ENCODE measurements at regions not wholly inside any gene's neighbourhood (a gene's known extent, or its start where the extent isn't known, plus 50 kb on each side); places are given as distances from the start of the nearest gene placed in this dataset.

DNA sequence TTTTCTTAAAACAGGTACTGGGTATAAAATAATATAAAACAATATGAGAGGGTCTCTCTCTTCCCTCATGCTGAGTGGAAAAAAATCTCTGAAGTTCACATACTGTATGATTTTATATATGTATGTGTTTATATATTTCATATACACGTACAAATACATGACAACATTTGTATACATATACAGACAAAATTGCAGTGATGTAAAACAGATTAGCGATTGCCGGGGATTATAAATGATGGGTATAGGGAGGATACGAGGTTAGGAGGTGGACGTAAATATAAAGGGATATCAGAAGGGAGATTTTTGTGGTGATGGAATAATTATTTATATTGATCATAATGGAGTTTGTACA lies 194.8 kb upstream of the PRSS16 start:
- DNase-seq (ENCODE audit: low read depth): no peak

DNA sequence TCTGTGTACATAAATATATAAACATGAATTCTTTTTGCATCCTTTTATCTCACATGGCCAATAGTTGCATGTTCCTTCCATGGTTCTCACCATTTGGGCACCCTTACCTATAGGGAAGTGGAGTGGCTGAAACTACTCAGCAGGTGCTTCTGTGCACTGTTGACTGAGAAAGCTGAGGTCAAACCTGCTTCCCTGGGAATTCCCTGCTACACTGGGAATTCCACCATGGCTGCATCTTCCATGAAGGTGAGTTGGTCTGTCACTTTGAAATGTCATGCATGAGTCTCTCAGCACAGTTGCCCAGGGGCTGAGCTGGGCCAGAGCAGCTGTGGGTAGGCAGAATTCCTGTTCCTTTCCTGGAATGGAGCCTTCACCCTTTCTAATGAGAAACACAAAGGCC lies 193.8 kb upstream of the PRSS16 start:
- DNase-seq (ENCODE audit: low read depth): no peak

DNA sequence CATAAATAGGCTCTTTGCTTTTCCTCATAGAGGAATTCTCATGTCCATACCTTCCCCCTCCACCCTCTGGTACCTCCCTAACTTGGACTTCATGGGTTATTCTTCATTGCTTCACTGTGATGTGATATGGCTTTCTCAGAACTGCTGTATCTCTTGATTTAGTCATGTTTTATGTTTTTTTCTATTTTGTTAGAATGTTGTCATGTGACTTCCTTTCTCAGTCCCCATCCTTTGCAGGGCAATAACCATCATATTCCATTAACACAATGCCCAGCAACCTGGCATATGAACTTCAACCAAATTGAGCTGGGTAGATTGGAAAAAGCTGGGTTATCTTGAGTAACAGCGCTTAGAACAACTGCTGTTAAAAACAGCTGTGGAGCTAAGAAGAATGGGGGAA lies 190.9 kb upstream of the PRSS16 start:
- DNase-seq (ENCODE audit: low read depth): no peak

DNA sequence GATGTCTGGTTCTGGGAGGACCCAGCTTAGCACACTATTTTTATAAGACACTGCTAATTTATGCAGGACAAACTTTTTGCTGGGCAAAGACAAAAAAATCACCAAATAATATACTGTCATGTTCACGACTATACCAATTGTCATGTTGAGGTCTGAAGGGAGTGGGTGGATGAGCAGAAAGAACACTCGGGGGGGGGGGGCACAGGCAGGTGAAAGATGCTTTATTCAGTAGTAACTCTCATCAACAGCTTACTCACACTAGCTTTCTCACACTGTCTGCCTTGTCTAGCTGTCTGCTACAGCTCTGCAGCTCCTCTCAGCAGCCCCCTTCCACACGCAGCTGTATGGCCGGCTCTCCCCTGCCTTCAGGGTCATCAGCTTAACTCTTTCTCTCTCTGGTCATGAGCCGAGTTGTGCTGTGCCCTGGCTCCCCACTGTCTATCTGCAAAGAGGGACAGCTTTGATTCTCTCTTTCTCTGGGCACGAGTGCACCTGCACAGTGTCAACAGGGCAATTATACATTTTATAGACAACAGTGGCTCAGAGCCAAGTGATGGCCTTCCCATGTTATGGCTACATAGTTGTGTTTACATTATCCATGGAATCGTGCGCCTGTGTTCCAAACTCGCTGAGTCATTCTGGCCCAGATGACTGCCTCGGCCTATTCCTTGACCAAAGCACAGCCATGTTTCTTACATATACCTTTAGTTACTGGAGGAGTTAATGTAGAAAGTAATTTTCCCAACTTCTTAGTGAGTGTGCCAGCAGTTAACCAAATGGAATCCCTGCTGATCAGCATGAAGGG lies 187.7 kb upstream of the PRSS16 start:
- DNase-seq (ENCODE audit: low read depth): no peak

DNA sequence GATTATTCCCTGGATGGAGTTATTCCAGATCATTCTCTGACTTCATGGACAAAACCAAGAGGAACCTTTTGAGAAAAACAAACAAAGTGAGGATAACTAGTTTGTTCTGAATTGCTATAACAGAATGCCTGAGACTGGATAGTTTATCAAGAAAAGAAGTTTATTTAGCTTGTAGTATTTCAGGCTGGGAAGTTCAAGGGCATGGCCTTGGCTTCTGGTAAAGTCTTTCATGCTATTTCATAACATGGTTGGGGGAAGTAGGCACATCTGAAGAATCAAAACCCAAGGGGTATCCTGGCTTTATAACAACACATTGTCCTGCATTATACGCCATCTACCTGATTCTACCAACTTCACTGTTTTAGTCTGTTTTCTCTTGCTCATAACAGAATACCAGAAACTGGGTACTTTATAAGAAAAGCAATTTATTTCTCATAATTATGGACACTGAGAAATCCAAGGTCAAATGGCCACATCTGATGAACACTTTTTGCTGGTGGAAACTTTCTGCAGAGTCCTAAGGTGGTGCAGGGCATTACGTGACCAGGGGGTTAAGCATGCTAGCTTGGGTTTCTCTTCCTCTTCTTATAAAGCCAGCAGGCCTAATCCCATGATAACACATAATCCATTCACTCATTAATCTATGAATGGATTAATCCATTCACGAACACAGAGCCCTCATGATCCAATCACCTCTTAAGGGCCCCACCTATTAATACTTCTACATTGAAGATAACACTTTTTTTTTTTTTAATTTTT lies 186.1 kb upstream of the PRSS16 start:
- no peak for DNase-seq (ENCODE audit: low read depth)

DNA sequence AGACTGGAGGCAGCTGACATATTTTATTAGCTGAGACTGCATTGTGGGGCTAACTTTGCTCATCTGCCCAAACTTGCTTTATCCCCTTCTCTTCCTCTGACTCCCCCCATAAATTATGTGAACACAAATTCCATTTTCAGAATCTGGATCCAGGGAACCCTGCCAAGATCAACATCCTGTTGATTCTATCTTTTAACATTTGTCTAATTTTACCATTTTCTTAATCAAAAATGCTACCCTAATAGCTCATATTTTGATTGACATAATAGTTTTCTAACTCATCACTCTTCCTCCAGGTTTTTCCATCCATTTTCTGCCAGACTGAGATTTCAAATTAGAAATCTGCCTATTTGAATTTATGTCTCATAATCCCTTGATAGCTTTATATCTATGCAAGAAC lies 184.7 kb upstream of the PRSS16 start:
- DNase-seq (ENCODE audit: low read depth): peak; percentile 4

DNA sequence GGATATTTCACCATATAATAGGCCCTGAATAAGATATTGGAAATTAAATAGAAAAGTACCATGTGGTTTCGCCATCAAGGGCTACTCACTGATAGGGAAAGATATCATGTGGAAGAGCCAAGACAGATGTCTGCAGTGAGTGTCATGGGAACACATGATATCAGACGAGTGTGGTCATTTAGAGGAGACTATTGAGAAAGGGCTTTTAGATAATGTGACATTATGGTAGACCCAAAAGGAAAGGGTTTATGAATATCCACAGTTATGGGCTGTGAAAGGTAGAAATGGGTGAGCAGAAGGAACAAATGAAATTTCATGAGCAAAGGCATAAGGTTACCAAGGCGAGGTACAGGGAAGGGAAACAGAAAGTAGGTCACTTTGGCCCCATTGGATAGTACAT lies 182.3 kb upstream of the PRSS16 start:
- DNase-seq (ENCODE audit: low read depth): no peak

DNA sequence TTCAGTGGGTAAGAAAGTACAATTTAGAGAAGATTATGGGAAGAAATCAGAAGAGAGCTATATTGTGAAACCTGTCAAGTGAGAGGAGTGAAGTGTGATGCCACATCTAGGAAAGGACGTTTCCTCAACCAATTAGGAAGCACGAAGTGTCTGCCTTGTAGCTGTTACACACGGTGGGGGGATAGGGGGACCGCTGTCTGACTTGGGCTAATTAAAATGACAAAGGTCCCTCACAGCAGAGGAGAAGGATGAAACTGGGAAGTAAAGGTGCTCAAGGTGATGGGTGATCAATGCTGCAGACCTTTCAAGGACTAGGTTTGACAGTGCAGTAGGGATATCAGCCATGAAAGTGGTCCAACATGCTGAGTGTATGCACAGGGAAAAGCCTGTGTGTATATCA lies 181.1 kb upstream of the PRSS16 start:
- no peak for DNase-seq (ENCODE audit: low read depth)

DNA sequence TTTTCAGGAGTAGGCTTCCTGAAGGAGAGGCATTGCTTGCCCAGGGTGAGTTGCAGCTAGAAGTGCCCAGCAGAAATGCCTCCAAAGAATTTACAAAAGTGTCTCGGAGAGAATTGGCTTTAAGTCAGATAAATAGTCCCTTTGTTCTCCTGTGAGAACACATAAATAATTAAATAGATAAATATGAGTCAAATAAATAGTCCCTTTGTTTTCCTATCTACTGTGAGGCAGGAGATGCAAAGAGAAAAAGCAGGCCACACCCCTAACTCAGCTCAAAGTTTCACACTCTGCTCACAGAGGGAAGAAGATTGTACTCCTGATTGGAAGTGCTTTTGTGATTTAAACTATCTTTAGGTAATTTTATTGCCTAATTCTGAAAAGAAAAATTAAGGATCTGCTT lies 180.7 kb upstream of the PRSS16 start:
- DNase-seq (ENCODE audit: low read depth): no peak

DNA sequence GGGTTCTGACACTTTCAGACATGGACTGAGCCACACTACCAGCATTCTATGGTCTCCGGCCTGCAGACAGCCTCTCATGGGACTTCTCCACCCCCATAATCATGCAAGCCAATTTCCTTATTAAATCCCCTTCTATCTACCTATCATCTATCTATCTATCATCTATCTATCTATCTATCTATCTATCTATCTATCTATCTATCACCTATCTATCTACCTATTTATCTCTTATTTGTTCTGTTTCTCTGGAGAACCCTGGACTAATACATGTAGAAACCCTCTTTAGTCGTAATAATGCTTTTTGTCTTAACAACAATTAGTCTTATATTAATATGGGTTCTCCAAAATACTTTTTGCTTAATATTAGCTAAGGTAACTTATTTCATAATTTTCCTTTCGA lies 174.1 kb upstream of the PRSS16 start:
- no peak for DNase-seq (ENCODE audit: low read depth)

DNA sequence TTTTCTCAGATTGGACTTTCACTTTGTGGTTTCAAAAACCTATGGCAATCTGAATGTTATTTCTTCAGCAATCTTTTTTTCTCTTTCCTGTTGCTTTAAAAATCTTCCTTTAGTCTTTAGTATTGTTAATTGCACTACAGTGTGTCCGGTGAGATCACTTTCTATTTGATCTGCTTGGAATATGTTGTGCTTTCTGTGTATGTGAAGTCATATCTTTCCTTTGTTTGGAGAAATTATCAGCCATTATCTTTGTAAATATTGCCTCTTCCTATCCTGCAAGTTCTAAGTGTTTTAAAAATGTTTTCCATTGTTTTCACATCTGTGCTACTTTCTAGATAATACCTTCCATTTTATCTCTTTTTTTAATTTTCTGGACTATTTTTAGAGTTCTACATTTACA lies 171.4 kb upstream of the PRSS16 start:
- DNase-seq (ENCODE audit: low read depth): no peak

DNA sequence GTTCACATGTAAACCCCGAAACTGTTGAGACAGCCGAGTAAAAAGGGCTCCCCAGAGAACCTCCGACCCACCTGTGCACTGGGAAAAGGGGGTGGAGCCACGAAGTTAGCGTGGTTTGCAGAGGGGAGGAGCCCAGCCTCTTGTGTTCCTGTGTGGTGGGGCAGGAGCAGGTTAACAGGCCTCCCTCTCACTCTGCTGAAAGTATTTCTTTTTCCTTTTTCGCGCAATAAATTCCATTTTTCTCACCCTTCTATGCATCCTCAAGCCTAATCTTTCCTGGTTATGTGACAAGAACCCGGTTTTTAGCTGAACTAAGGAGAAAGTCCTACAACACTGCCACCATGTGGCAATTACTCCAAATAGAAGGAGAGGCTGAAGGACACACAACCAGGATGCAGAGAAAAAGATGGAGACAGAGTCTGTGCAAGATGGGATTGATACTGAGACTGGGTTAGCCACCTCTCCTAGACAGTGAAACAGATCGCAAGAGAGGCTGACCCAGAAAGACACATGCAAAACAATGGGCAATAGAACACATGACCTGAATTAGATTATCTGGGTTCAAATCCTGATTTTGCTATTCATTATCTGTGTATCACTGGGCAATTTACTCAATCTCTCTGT lies 168.7 kb upstream of the PRSS16 start:
- DNase-seq (ENCODE audit: low read depth): peak; percentile 71

DNA sequence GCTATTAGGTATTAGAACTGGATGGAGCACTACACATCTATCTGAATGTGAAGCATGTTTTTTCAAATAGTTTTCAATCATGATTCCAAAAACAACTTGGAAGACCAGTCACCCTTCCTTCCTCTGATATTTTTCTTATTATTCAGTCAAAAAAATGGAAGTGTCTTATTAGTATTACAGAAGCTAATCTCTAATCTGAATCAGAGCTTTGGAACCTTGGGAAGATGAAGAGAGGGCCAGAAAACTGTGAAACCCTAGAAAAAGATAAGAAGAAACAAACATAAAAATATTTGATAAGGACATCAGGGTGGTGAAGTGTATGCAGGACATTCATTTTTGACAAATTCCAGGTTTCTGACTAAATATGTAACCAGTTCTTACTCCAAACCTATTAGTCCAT lies 166.3 kb upstream of the PRSS16 start:
- DNase-seq (ENCODE audit: low read depth): no peak

DNA sequence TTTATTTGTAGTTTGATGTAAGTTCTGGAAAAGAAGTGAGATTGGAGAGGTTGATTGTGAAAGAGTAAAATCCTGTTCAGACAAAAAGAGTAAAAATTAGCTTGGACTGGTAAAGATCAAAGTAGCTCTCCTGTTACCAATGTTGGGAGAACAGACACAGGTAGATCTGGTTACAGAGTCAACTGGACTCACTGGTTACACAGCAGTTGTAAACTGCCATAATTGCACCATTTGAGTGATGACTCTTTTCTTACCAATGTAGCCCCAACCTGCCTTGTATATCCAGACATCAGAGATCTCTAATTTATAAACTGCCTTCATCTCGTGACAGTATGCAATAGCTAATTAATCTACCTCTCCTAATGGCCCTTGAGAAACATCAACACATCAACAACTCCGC lies 165.6 kb upstream of the PRSS16 start:
- DNase-seq (ENCODE audit: low read depth): no peak

DNA sequence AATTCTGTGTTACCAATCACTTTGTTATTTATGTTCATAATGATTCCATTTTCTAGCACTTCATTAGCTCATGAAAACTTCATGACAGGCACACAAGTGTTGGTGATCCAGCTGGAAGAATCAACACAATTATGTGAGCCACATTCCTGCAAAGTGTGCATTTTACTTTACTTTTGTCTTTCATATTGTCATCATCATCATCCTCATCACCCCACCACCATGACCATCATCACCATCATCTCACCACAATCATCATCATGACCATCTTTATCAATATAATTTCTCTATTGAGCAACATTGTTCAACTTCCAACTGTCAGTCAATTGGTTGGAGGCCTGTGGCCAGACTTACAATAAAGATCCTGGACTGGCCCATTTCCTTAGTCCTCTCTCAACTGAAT lies 159.4 kb upstream of the PRSS16 start:
- DNase-seq (ENCODE audit: low read depth): no peak

DNA sequence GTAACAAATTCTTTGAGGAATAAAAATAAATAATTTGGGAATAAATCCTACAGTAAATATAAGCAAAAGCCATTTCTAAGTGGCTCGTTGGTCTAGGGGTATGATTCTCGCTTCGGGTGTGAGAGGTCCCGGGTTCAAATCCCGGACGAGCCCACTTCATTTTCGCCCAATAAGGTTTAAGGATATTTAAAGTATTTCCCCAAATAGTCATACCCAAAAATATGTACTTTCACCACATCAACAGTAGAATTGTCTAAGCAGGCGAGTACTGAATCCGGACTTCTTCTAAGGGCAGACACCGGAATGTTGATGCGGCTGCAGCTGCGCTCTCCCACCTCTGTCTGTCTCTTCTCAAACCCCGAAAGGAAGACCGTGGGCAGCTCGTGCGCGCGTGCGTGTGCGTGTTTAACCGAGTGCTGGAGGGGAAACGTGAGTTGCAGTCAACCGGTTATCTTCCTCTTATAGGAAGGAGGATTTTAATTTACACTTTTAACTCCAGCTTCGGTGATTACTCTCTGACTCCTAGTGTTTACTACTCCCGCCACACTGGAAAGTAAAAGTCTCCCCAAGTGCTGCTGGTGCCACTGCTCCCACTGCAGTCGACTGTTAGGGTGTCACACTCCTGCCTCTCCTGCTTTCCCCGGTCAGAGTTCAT lies 155.7 kb upstream of the PRSS16 start:
- peak; percentile 91 for DNase-seq (ENCODE audit: low read depth)

DNA sequence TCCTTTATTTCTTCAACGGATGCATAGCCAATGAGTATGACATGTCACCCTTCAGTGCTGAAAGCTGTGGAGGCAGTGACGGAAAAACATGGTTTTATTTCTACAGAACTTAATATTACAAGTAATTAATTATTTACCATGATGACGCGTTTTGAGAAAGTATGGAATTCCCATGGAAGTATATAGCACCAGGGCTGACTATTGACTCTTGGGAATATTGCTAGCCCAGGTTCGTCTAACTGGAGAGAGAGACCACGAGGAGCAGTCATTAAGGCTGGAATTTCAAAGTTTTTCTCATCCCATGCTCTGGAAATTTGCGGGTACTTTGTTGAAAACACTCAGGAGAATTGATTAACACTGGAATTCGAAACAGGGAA lies 155.2 kb upstream of the PRSS16 start:
- DNase-seq (ENCODE audit: low read depth): no peak

DNA sequence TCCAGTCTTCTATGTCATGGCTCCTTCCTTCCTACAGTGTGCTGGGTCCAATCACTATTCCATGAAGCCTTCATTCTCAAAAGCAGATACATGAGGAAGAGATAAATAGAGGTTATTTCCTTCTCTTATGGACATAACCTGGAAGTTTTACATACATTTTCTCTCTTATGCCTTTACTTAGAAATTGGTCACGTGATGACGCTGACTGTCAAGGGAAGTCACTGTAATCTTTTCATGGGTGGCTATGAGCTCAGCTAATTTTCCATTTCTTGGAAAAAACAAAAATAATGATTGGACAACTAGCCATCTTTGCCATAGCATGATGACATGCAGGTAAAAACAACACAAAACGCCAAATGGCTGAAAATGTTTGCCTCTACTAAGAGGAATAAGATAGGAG lies 151.6 kb upstream of the PRSS16 start:
- DNase-seq (ENCODE audit: low read depth): no peak

DNA sequence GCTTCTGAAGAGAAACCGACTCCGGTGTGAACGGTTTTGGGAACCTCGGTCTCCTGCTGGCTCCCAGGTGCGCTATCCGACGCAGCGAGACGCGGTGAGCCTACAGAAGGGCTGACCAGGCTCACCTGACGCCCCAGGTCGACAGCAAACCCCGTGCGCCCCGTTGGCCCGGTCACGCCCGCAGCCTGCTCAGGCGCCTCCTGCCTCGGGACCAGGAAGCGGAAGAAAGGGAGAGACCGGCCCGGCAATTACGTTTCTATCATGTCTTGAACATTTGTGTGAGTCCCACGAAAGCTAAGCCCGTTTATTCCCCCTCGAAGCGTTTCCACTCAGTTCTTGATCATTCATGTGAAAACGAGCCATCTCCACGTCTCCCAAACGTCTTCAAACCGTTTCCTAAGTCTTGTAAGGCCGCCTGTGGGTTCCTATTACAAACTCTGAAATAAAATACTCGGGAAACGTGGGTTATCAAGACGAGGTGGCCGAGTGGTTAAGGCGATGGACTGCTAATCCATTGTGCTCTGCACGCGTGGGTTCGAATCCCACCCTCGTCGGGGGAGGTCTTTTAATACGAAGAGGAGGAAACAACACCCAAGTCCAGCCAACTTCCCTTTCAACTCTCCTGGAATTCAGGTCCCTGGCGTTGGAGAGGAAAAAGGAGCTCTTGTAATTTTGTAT lies 150.5 kb upstream of the PRSS16 start:
- DNase-seq (ENCODE audit: low read depth): peak; percentile 74

DNA sequence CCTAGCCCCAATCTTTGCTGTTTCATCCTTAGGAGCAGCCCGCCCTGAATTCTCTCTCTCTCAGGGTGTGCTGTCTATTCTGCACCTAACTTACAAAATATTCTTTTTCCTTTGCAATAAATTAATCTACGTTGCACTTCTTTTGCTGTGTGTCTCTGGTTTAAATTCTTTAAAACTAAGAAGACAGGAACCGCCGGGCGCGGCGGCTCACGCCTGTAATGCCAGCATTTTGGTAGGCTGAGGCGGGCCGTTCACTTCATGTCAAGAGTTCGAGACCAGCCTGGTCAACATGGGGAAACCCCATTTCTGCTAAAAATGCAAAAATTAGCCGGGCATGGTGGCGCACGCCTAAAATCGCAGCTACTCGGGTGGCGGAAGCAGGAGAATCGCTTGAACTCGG lies 148.5 kb upstream of the PRSS16 start:
- no peak for DNase-seq (ENCODE audit: low read depth)

DNA sequence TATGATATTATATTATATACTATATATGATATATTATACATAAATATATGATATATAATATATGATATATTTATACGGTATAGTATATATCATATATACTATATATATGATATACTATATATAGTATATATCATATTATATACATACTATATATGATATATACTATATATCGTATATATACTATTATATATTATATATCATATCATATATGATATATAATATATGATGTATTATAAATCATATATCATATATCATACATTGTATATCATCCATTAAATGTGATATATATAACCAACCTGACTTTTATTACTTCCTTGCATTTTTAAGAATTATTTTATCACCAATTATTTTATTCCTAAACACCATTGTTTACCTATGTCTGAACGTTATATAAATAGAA lies 146.6 kb upstream of the PRSS16 start:
- no peak for DNase-seq (ENCODE audit: low read depth)

DNA sequence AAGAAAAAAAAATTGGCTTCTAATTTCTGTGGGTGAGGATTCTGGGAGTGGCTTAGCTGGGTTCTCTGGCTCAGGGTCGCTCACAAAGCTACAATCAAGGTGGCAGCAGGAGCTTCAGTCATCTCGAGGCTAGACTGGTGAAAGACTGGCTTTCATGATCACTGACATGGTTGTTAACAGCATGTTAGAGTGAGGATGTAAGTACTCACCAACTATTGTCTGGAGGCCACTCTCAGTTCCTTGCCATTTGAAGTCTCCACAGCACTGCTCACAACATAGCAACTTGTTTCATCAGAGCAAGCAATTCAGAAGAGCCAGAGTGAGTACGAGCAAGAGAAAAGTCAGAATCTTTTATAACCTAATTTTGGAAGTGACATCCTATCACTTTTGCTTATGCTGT lies 145.7 kb upstream of the PRSS16 start:
- no peak for DNase-seq (ENCODE audit: low read depth)
